HG03139 (cell line): ENCODE measurements at regions not wholly inside any gene's neighbourhood (a gene's known extent, or its start where the extent isn't known, plus 50 kb on each side); places are given as distances from the start of the nearest gene placed in this dataset.

Source experiments
- ATAC-seq: cut with Tn5 transposase; IDR thresholded peaks from one replicate; pipeline ENCODE4 v1.9.1; 2021; ENCODE audit not compliant: unreplicated experiment

DNA sequence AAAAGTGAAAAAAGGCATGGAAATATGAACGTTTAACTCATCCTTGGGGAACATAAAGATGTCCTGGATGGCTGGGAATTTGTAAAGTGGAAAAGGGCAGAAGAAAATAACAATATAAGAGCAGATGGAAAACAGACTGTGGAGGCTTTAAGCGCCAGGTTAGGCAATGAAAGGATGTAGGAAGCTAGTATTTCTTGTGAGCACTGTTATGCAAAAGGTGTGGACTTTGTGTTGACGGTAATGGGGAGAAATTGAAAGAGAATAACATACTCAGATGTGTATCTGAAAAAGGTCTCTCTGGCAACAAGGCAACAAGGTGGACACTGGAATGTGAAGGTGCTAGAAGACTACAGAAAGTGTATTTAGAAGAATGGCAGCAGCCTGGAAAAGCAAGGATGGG lies 411.8 kb downstream of the PLPP3 start:
- no peak for ATAC-seq

DNA sequence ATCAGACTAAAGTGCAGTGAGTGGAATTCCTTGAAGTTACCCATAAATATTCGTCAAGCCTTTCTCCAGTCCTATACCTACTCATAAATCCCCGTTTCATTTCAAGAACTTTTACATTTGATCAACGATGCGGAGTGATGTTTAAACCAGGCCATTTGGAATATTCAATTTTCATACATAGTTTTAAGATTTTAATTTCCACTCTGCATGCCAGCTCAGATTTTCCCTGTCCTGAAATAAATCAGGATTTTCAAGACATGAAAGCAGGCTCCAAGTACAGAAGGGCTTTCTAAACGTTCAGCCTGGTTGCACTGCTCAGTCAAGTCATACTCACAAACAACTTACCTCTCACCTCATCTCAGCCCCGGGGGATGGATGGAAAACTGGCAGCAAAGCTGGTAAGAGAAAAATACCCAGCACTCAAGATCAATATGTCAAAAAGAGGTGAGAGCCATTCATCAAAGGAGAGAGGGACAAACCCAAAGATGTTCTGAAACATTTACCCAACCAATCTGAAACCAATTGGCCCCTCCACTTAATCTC lies 418.5 kb downstream of the PLPP3 start:
- no peak for ATAC-seq

DNA sequence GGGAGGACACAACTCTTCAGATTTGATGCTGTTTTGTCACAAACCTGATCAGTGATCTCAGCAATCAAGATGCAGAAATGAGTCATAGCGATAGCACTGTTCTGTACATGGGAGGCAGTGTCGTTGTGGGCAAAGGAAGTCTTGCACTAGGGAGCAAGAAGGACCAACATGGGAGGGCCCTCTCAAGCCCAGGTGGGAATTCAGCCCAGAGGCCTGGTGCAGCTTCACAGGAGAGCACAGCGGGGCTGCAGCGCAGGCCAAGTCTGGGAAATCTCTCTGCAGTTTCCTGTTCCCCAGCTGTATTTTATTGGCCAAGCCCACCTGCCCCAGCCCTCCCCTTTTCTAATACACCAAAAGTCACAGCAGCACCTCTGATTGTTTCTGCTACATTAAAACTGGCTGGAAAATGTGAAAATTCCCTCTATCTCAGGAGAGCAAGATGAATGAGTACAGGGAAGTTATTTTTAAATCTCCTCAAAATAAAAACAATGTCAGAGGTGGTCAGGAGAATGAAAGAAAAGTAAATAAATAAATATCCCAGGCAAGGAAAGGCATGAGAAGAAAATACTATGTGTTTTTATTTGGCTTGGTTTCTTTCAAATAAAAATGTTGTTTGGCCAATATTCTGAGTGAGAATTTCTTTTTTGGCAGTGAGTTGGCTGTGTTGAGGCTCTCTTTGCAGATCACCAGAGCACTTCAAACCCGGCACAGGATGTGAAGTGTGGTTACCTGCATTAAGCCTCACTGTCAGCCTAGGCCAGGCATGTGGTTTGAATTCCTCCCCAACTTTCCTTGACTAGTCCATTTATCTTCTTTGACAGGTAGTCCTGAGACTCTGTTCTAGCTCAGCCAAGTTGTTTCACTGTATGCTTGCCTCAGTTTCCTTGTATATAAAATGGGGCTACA lies 422.1 kb downstream of the PLPP3 start:
- no peak for ATAC-seq

DNA sequence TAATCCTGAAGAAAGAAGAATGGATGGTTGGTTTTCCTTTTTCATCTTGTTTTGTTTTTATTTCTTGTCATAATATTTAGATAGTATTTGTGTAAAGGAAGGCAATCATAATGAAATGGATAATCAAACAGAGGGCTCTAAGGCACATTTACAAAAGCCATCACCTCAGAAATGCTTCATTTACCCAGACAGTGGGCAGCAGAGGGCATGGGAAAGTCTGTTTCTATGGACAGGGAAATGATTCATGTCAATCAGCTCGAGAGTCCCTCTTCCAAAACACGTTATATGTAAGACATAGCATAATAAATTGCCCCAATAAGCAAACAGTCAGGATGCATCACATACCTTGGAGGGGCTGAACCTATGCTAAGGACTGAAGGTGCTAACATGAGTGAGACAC lies 426.1 kb downstream of the PLPP3 start:
- no peak for ATAC-seq

DNA sequence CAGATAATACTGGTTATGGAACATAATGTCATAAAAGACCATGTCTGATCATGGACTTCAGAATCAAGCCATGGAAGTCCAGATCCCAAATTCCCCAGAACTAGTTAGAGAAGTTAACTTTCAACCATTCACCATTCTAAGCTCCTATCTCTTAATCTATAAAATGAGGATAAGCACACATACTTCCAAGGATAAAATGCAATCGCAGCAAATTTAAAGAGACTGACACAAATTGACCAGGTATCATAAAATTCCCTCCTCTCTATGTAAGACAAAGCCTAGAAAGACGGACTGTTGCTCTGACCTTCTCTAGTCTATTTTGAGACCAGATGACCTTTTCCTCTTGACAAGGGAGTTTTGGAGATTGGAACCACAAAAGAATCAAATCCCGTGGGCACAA lies 426.7 kb downstream of the PLPP3 start:
- ATAC-seq, result no peak

DNA sequence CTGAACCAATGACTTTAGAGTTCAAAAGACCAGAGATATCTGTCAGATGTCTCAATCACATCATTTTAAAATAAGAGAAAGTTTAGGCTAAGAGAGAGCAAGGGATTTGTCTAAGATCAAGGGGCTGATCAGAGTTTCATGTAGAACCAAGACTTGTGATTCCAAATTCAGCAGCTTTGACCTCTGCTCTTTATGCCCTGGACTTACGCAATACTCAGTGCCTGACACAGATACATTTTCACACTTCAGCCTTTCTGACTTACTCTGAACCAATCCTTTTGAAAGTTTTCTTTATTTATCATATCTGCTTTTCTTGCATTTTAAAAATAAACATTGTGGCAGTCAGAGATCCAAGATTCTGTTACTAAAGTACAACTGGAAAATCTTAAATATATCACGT lies 428.0 kb downstream of the PLPP3 start:
- ATAC-seq, result no peak

DNA sequence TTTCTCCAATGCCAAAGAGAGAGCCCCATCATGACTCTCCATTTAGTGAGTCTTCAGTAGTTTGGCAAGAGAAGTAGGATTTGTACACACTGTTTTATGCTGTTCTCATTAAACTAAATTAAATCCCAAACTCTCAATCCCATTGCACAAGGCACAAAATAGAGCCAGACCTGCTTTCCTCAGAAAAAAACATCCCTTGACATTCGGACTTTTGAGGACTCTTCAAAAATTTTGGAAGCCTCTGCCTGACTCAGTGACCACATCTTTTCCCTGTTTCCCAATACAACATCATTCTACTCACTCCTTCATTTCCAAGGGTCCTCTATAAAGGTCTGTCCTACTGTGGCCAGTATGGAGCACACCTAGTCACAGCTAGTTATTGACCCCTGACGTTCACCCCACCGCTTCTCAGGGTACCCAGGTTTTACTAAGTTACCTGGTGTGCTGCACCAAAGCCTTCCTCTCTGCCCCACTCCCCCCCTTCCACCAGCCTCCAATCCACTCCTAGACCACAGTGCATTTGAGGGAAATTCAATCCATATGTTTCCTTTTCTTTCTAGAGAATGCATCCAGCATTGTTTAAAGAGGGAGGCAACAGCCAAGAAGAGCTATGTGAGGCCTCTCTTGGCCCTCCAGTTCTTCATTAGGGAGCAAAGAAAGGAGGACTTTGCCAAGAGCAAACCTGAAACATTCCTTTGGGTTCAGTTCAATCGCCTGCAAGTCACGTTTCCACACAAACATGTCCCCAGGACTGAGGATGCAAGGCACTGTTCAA lies 428.7 kb downstream of the PLPP3 start:
- no peak for ATAC-seq

DNA sequence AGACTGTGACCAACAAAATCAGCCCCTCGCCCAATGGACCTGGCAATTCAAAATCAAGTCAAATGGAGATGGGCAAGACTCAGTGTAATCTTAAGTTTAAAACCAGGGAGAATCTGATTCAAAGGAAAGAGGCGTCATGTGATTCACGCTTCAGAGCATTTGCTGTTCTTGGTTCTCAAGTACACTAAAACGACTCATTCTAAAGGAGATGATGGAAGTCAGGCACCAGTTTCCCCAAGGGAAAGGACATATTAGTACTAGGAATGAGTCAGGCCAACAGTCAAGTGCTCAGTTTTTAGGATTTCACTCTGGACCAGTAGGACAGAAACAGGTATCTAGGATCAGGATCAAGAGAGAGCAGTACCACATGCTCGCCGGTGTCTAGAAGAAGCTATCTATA lies 429.6 kb downstream of the PLPP3 start:
- no peak for ATAC-seq

DNA sequence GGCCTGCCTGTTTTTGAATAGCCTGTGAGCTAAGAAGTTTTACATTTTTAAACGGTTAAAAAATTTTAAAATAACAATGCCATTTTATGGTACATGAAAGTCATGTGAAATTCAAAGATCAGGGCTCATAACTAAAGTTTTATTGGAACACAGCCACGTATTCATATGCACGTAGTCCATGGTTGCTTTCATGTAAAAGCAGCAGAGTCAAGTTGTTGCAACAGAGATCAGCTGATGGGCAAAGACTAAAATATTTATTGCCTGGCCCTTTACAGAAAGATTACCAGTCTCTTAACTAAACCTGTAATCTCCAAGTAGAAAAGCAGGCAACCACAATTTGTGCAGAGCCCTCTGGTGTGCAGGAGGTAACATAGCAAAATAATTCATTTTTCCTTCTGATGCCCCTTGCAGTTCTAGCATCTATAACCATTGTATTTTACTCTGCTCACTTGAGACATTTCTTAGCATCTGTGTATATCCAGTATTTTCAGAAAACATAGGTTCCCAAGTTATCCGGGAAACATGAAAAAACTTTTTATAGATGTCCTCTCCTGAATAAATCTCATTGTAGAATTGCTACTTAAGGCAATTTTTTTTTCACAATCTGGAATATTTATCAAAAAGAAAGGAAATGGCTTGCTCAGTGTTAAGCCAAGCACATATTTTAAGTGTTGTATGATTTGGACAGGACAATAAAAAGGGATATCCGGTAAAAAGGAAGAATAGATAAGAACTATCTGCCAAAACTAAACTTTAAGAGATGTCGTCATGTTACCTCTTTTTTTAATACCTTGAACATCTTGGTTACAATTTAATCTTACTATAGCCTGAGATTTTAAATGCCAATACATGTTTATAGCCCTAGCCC lies 430.8 kb downstream of the PLPP3 start:
- no peak for ATAC-seq

DNA sequence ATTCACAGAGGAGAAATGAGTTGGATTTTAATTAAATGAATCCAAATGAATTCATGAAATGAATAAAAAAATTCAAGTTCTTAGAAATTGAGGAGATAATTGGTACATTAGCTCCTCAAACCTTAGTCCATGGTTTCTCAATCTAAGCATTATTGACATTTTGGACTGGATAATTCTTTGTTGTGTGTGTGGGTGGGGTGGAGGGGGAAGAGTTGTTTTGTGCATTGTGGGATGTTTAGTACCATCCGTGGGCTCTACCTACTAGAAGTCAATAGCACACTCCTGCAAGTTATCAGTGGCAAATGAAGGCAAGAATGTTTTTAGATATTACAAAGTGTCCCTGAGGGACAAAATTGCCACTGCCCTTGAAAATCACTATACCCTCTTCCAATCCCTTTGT lies 431.9 kb downstream of the PLPP3 start:
- no peak for ATAC-seq

DNA sequence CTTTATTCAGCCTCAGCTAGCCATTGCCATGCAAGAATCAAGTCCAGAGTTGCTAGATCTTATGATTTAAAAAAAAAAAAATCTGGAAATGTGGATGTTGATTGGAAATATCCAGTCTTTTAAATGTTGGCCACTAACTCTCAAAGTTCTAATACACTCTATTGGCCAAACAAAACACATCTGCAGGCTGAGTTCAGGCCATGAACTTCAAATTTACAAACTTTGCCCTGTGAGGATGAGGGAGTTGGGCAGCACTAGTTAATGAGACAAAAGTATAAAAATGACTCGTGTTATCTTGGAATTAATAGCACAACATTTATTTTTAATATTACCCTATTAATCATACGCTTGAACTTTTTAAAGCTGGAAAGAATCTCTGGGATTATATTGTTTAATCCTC lies 432.3 kb downstream of the PLPP3 start:
- no peak for ATAC-seq

DNA sequence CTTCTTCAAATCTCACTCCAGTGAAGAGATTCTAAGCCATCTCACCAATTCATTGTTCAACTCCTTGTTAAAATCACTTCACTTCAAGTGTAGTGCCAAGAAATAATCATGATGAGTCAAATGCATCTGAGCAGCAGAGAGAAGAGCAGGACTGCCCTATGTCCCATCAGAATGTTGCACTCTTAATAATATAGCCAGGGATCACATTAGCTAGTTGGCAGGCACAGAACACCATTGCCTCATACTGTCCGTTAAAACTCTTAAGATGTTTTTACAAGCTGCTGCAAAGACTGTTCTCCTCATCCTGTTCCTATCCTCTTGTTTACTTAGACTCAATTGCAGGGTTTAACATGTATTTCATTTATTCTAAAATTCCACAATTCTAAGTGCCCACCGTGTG lies 432.9 kb downstream of the PLPP3 start:
- no peak for ATAC-seq

DNA sequence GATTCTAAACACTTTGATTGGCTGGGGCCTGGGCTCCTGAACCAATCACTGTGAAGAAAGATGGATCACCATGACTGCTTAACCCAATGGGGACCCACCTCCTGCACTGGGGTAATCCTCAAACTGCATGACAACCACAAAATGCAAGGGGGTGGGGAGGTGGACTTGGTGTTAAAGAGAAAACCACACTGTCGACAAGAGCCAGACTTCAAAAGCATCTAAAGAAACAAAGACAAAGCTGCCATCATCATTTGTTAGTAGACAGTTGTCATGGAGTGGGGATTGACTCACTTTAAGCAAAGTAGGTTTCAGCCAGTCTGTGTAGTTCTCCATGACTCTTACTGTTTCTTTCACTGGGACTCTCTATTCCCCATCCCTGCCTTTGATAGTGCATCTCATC lies 433.8 kb downstream of the PLPP3 start:
- no peak for ATAC-seq

DNA sequence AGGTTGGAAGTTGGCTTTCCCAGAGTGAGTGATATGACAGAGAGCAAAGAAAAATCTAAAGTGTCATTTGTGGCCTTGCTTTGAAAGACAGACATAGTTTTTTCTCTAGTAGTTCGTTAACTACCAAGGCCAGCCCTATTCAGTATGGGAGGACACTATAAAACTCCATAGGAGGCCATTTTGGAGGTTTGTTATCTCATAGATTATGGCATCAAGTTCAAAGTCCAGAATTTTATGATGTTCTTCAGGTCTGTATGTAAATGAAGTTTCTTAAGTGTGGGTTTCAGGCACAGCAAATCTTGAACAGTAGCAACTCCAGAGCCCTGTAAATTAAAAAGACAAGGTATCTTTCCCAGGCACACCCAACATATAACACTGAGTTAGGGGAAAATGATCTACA lies 437.1 kb downstream of the PLPP3 start:
- no peak for ATAC-seq

DNA sequence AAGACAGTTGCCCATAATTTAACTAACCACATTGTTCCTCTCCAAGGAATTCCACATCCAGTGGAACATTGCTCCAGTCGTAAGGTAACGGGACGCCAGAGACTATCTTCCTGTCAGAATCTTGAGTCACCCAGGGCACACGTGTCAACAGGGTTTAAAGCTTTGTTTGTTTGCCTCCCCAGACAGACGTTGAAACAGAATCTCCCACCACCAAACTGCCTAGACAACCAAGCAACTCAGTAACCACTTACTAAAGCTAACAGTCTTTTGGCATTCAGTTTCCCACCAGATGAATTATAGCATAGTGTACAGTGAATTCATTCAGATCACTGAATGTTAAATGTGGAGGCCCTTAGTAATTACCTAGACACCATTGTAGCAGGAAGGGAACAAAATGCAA lies 439.5 kb downstream of the PLPP3 start:
- no peak for ATAC-seq

DNA sequence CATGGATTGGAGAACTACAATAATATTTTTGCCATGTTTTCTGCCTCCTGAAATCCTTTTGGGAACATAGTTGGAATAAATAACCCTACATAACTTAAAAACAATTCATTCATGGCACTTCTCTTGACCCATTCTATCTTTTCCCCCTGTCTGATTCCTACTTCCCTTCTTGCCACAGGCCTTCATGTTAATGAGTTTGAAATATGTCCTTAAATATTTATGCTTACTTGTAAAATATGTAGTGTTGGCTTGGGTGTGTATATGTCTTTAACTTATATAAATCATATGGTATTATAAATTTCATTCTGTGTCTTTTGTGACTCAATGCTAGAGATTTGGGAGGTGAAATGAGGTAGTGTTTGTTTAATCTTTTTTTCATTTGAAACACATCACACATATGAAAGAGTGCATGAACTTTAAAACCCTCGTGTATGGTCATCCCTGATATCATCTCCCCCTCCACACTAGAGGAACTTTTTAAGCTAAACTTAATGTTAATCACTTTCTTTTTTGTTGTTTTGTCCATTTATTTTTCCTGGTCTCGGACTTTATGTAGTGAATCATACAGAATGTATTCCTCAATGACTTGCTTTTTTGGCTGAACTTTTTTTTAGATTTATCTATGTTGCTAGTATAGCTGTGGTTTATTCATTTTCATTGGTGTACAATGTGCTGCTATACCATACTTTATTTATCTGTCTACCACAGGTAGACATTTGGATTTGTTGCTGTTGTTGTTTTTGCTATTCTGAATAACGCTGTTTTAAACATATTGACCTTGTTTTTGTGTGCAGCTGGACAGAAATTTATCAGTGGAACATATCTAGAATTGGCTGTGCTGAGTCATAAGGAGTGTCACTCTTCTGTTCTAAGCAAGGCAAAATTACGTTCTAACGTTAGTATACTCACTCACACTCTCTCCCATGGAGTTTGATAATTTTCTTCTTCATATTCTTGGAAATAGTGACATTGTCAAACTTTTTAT lies 441.6 kb downstream of the PLPP3 start:
- no peak for ATAC-seq

DNA sequence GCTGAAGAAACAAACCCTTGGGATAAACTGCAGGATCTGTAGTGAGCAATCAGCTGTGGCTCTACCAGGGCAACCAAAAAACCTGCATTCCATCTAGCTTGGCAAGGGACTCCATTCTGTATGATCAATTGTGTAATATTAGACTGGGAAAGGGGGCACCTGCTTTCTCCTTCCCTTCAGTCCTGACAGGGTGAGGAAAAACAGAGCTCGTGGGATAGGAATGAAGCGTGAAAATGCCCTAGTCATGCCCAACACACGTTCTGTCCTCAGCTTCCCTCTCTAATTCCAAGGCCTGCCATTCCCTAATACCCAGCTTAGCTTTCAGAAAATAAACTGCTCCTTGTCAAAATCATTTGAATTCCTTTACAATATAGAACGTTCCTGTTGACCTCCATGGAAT lies 442.3 kb downstream of the PLPP3 start:
- no peak for ATAC-seq

DNA sequence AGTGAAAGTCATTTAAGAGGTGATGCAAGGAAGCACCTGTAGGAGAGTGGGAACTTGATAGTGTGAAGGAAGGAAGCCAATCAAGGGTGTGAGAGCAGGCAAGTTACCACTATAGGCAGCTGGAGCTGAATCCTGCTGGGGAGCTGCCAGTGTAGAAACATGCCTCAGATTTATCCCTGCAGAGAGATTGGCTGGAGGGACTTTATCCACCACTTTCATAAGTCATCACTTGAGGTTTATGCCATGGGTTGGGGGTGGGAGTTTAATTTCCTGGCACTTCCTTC lies 443.6 kb downstream of the PLPP3 start:
- peak; percentile 14 for ATAC-seq

DNA sequence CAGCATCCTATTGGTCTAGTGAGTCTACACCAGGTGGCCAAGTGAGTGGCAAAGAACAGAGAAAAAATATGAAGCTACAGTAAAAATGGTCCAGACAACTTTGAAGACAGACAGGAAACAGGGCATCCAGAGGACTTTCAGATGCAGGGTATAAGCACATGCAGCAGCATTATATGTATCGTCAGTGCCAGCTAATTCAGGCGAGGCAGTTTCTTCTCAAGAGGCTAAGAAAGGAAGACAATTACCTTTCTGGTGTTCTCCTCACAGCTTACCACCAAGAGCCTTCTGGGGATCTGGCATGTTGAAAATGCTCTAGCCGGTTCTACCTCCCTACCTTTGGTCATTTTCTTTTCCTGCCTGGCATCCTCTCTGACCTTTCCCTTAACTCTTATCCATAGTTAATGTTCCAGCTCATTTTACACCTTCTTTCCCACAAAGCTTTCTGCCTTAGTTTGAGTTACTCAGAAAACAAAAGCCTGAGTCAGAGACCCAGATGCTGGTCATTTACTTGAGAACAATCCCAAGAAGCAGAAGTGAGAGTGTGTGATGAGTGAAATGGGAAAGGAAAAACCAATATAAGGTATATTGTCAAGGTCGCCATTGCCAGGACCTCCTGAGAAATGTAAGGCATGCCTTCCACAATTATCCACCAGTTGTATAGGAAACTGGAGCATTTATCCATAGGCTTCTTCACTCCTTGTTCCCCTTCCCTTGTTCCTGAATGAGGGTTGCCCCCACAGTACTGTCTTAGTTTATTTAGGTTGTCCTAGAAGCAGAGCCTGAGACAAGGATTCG lies 444.1 kb downstream of the PLPP3 start:
- peak; percentile 43 for ATAC-seq
